ENCODE measurements at regions not wholly inside any gene's neighbourhood (a gene's known extent, or its start where the extent isn't known, plus 50 kb on each side); places are given as distances from the start of the nearest gene placed in this dataset.

DNA sequence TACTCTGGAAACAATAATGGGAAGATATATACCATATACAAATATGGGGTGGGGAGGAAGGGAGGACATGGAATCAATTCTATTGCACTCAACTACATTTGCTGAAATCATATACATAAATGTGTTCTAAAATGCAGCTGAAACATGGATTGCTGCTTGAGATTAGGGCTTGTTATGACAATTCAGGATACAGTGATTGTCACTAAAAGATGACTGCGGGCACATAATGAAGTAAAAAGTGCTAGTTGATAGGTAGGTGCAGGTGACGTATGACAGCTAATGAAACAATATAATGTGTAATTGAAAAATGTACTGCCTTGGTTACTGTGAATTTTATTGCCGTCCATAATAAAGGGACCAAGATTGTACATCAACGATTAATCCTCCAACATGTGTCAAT lies 1062.1 kb upstream of the FANCL start:
- H3F3A ChIP-seq (ENCODE audit: insufficient read depth, low read length): no peaks in the 10 kb centered on the region
- no peaks in the 10 kb centered on the region for H3K9me2 ChIP-seq (replicated peaks; ENCODE audit: insufficient read depth, low read length)
- H4K20me1 ChIP-seq (ENCODE audit: insufficient read depth, low read length): no peaks in the 10 kb centered on the region
- no peak for DNase-seq
- no peak overlapping the region for H3K9ac ChIP-seq (ENCODE audit: low read length)
- no peak overlapping the region for H2AFZ ChIP-seq (ENCODE audit: low read length)
- TF ChIP-seq EZH2 (optimal IDR thresholded peaks at IDR 0.05; ENCODE audit: low read depth, low read length) (no peak), CTCF (IDR thresholded peaks at IDR 0.05; ENCODE audit: low read length) (no peak), EZH2phosphoT487 (IDR thresholded peaks at IDR 0.05; ENCODE audit: low read length) (no peak)
- no peaks in the 10 kb centered on the region for H3K36me3 ChIP-seq (replicated peaks; ENCODE audit: insufficient read depth, low read length)
- no peaks in the 10 kb centered on the region for H3K79me2 ChIP-seq (ENCODE audit: low read length)
- no peak overlapping the region for H3K27ac ChIP-seq (ENCODE audit: low read length)
- H3K27me3 ChIP-seq (replicated peaks; ENCODE audit: insufficient read depth, low read length): no peaks in the 10 kb centered on the region
- H3K4me2 ChIP-seq (ENCODE audit: low read depth, low read length): no peak overlapping the region
- H3K4me1 ChIP-seq (ENCODE audit: low read length): peaks cover 4% of the 10 kb centered on the region; the same call in 1 of the 2 replicates
- H3K9me3 ChIP-seq (replicated peaks; ENCODE audit: insufficient read depth, low read length): no peaks in the 10 kb centered on the region
- H3K4me3 ChIP-seq (ENCODE audit: low read length): no peak overlapping the region

DNA sequence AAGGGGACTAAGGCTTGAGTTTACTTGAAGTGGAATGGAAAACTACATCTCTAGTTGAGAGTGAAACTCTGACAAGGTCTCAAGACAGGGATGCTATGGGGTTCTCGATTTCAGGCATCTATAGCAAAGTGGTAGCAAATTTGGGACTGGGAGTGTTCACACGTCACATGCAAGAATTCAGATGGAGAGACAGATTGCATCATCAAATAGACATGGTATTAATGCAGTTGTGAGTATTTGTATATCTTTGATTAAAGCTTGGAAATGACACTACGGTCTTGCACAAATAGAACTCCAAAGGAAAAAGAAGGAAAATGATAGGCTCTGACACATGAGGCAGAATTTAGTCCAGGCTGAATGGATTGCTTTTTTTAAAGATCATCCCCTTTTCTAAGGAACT lies 1061.6 kb upstream of the FANCL start:
- H3K27ac ChIP-seq (ENCODE audit: low read length): no peak overlapping the region
- no peaks in the 10 kb centered on the region for H3F3A ChIP-seq (ENCODE audit: insufficient read depth, low read length)
- TF ChIP-seq CTCF (IDR thresholded peaks at IDR 0.05; ENCODE audit: low read length) (no peak), EZH2phosphoT487 (IDR thresholded peaks at IDR 0.05; ENCODE audit: low read length) (no peak), EZH2 (optimal IDR thresholded peaks at IDR 0.05; ENCODE audit: low read depth, low read length) (no peak)
- H3K79me2 ChIP-seq (ENCODE audit: low read length): no peaks in the 10 kb centered on the region
- no peak overlapping the region for H3K9ac ChIP-seq (ENCODE audit: low read length)
- no peak for DNase-seq
- H4K20me1 ChIP-seq (ENCODE audit: insufficient read depth, low read length): no peaks in the 10 kb centered on the region
- peaks cover 4% of the 10 kb centered on the region; the same call in 1 of the 2 replicates for H3K4me1 ChIP-seq (ENCODE audit: low read length)
- H3K4me2 ChIP-seq (ENCODE audit: low read depth, low read length): no peak overlapping the region
- H3K9me3 ChIP-seq (replicated peaks; ENCODE audit: insufficient read depth, low read length): no peaks in the 10 kb centered on the region
- H3K9me2 ChIP-seq (replicated peaks; ENCODE audit: insufficient read depth, low read length): no peaks in the 10 kb centered on the region
- H2AFZ ChIP-seq (ENCODE audit: low read length): no peak overlapping the region
- H3K36me3 ChIP-seq (replicated peaks; ENCODE audit: insufficient read depth, low read length): no peaks in the 10 kb centered on the region
- H3K27me3 ChIP-seq (replicated peaks; ENCODE audit: insufficient read depth, low read length): no peaks in the 10 kb centered on the region
- no peak overlapping the region for H3K4me3 ChIP-seq (ENCODE audit: low read length)

- no peaks in the 10 kb centered on the region for H3K79me2 ChIP-seq (ENCODE audit: low read length)
- no peak overlapping the region for H3K27ac ChIP-seq (ENCODE audit: low read length)
- TF ChIP-seq EZH2 (optimal IDR thresholded peaks at IDR 0.05; ENCODE audit: low read depth, low read length) (no peak), CTCF (IDR thresholded peaks at IDR 0.05; ENCODE audit: low read length) (peak; percentile 68)
- H3F3A ChIP-seq (ENCODE audit: insufficient read depth, low read length): no peaks in the 10 kb centered on the region
- H3K27me3 ChIP-seq (replicated peaks; ENCODE audit: insufficient read depth, low read length): no peaks in the 10 kb centered on the region
- DNase-seq: peak; percentile 56
- H3K4me2 ChIP-seq (ENCODE audit: low read depth, low read length): no peak overlapping the region
- H3K9ac ChIP-seq (ENCODE audit: low read length): no peak overlapping the region
- no peaks in the 10 kb centered on the region for H3K9me2 ChIP-seq (replicated peaks; ENCODE audit: insufficient read depth, low read length)
- H3K4me1 ChIP-seq (ENCODE audit: low read length): peaks cover 4% of the 10 kb centered on the region; the same call in 1 of the 2 replicates
- no peaks in the 10 kb centered on the region for H4K20me1 ChIP-seq (ENCODE audit: insufficient read depth, low read length)
- H3K4me3 ChIP-seq (ENCODE audit: low read length): no peak overlapping the region
- H3K9me3 ChIP-seq (replicated peaks; ENCODE audit: insufficient read depth, low read length): no peaks in the 10 kb centered on the region
- H3K36me3 ChIP-seq (replicated peaks; ENCODE audit: insufficient read depth, low read length): no peaks in the 10 kb centered on the region
- H2AFZ ChIP-seq (ENCODE audit: low read length): no peak overlapping the region
These were observed 1060.6 kb upstream of the FANCL start for GRCh38 chr2:59301466-59302402.

All from MM.1S (cell line).